Femur (tissue), 1 donor: ENCODE measurements at regions not wholly inside any gene's neighbourhood (a gene's known extent, or its start where the extent isn't known, plus 50 kb on each side); places are given as distances from the start of the nearest gene placed in this dataset.
"Not testable (repeated sequence)": the region's sequence is repeated elsewhere in the genome, so short reads cannot be mapped to it uniquely, and the experiment has no call there.

ENCODE experiments used
- DNase-seq: peaks from one replicate; pipeline ENCODE4 v3.0.0-alpha.2; 2017

DNA sequence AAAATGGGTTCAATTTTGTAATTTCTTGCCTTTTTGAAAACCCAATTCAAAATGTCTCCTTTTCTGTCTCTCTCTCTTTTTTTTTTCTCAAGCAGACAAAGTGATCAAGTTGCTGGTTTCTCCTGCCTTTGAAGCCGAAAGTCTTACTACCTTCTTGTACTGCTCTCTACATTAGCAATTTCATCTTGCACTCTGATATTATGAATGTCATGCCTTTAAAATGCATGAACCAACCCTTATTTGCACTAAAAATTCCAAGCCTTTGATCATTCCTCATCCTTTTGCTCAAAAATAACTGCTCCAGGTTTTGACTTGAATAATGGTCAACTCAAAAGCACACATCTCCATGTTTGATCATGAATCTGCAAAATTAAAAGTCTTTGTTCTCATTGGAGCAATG lies 125.2 kb downstream of the CETN3 start:
- DNase-seq = no peak

DNA sequence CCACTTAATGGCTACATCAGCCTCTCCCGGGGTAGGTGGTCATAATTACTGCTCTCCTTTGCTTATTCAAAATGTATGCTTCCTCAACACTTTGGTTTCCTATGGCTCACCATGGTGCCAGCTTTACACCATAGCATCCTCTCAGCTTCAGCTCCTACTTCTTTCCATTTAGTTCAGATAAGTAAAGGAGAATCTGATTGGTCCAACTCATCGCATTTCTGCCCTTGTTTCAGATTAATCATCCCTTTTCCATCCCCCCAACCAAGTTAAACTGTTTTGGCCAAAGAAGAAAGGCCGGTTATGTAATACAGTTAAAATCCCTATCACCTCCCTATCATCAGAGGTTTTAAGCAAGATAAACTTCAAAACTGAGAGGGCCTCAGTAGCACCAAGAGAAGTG lies 130.5 kb downstream of the CETN3 start:
- DNase-seq = no peak

DNA sequence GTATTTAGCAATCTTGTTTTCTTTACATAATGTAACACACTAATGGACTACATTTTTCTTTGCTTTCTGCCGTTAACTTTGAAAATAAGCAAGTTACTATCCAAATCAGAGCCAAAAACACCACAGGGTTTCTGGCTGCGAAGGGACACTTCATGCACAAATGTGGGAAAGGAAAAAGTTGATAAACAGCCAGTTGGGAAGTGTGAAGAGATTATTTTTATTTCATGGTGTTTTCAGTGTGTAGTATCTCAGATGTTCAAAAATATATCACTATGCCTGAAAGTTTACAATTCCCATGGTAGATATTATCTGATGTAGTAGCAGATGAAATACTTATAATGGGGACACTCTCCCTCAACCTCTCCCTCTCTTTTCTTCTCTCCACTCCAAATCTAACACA lies 135.3 kb downstream of the CETN3 start:
- no peak for DNase-seq

DNA sequence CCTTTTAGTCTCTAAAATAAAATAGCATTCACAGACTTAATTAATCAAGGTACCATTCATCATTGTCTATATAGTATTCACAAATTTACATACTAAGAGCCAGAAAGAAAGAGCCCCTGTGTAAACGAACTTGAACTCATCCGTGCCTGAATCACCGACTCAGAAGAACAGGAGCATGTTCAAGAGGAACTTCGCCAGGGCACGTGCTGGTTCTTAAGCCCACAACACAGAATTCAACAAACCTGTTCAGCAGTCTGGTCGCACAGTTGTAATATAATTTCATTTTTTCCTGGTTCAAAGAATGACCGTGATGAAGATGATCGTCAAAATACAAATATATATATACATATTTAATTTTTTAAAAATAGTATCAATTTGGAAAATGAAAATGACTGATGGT lies 141.9 kb downstream of the CETN3 start:
- DNase-seq = no peak

DNA sequence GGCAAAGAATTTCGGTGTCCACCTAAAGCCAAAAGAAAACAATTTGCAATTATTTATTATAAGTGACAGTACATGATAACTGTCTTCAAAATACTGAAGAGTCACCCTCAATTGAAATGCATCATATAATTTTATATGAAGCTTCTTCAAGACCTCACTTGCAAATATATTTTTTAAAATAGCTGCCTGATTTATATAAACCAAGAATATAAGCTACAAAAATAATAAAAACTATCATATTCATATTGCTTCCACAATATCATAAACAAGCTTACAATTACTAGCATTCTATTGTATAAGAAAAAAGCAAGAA lies 144.1 kb downstream of the CETN3 start:
- DNase-seq = no peak

- peak; percentile 79 for DNase-seq
Measured at GRCh38 chr5:90264689-90265544, 144.6 kb downstream of the CETN3 start.

- no peak for DNase-seq
Measured at GRCh38 chr5:90263102-90263820, 146.3 kb downstream of the CETN3 start.

GRCh38 chr5:90251447-90251846 lies 158.1 kb downstream of the CETN3 start:
- no peak for DNase-seq

DNA sequence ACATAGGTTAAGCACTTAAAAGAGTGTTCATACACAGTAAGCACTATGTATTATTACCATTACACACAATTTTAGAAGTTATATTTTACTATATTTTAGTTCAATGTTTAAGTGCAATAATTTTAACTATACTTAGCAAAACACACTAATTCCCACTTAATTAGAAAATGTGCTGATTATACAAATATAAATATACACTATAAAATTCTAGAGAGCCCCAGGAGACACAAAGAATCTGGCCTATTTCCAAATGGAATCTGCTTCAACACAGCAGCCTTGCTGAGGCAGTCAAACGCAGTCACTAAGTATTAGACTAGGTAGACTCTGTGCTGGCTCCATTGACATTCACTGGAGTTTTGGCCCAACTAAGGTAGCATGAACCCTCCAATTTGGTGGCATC lies 160.9 kb downstream of the CETN3 start:
- DNase-seq = no peak

GRCh38 chr5:90243848-90244247 lies 165.7 kb downstream of the CETN3 start:
- DNase-seq = not testable (repeated sequence)

GRCh38 chr5:90233476-90233875 lies 176.1 kb downstream of the CETN3 start:
- no peak for DNase-seq

DNA sequence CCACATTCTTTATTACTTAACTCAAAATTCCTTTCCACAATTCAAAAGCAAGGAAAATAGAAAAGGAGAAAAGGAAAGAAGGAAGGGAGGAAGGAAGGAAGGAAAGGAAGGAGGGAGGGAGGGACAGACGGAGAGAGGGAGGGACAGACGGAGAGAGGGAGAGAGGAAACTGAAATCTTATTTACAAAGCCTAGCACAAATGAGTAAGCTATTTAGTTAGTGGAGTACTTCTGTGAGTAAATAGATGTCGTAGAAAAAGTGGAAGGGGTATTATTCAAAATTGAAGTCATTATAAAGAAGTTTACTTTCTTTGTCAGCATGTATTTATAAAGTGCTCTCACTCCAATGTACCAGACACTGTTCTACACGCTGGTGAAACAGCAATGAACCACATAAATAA lies 177.9 kb downstream of the CETN3 start:
- no peak for DNase-seq

DNA sequence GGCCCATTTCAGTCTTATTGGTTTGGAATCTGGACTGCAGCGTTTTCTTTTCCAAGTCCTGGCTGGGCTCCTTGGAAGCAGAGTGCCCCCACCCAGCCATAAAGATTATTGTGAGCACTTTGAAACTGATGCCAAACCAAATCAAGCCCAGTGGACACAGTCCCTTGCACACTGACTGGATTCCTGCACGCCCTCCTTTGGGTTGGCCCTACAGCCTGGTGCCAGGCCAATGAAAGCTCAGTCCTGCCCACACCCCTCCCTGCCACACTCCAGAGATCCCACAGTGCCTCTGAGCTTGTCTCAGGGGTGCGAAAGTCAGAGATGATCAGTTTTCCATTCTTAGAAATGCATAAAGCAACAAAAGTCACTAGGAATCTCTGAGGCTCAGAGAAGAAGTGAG lies 181.9 kb downstream of the CETN3 start:
- DNase-seq = peak; percentile 47

DNA sequence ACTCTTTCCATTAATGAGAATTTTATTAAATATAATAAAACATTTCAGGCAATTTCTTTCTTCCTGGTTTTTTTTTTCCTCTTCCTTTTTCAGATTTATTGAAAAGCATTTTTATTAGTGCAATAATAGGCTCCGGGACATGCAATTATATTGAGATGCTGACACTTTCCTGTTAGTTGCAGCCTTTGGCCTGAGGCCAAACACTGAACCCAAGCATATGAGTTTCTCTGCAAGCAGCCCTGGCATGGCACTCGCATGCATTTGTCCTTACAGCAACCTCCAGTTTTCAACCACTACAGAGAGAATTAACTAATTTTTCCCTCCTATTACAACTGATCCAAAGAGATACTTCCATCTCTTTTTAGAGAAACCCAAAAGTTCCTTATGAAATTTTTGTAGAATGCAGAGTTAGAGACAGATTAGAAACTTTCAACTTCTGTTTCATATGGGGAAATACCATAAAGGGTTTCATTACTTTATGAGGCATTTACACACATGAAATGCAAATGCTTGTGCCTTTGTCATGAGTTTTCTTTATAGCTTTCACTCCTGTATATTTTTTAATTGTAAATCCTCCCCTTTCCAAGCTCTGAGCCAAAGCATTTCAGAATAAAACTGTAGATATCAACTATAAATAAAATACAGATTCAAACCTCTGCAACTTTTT lies 183.0 kb downstream of the CETN3 start:
- DNase-seq = peak; percentile 21

- DNase-seq = no peak
Measured at GRCh38 chr5:90224342-90224741, 185.2 kb downstream of the CETN3 start.

GRCh38 chr5:90223756-90224155 lies 185.8 kb downstream of the CETN3 start:
- no peak for DNase-seq

DNA sequence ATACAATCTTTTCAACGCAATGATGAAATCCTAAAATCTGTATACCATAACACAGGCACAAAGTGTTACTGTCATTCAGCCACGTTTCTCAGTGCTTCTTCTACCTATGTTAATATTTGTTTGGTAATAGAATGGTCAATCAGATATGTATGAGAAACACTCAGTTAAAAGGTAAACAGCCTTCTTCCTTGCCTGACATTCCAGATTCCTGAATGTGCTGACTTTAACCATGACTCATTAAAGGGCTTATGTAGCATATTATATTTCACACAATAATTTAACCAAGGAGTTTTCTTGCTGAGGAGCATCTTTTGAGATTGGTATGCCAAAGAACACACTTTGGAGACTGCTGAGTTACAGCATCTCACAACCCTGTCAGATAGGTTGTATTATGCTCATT lies 187.6 kb downstream of the CETN3 start:
- DNase-seq = no peak

DNA sequence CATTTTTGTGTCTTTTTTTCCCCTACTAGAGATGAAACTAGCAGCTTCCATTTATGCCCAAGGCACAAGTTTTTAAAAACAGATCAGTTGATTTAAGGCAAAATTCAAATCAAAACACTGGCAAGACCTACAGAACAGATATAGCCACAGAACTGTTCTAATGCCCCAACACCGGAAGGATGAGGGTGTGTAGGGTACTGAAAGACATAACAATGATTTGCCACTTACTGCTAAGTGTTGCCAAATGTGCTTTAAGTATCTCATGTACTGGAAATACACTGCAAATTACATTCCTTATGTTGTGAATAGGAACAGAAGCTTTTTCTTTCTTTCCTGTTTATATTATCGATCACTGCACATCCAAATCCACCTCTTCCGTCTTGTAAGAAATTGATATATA lies 189.0 kb downstream of the CETN3 start:
- no peak for DNase-seq

GRCh38 chr5:90214991-90215390 lies 194.6 kb downstream of the CETN3 start:
- DNase-seq = no peak

GRCh38 chr5:90208323-90208722 lies 201.2 kb downstream of the CETN3 start:
- DNase-seq = not testable (repeated sequence)

- DNase-seq = no peak
Measured at GRCh38 chr5:90201923-90202322, 207.6 kb downstream of the CETN3 start.

DNA sequence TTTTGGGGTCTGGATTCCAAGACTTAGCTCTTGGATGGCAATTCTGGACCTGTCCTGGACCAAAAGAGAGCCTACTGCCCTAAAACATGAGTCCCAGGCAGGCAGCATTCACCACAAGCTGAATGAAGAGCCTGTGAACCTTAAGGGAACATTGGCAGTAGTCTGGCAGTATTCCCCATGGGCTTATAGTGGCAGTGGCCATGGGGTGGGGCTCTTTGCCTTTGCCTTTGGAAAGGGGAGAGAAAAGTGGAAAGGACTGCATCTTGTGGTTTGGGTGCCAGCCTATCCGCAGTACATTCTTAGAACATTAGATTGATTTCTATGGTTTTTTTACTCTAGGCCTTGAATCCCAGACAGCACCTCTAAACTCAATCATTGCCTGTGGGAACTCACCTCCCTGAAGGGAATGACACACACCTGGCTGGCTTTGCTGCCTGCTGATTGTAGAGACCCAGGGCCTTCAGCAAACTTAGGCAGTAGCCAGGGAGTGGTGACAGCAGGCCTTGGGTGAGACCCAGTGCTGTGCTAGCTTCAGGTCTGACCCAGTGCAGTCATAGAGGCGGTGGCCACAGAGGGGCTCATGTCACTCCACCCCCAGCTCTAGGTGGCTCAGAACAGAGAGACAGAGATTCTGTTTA lies 216.3 kb downstream of the CETN3 start:
- no peak for DNase-seq

- DNase-seq = no peak
Measured at GRCh38 chr5:90191352-90192045, 218.1 kb downstream of the CETN3 start.
